GM12878 (cell line): ENCODE measurements at regions not wholly inside any gene's neighbourhood (a gene's known extent, or its start where the extent isn't known, plus 50 kb on each side); places are given as distances from the start of the nearest gene placed in this dataset.

Source experiments
- ATAC-seq: fragments of 200-7000 bp; cut with Tn5 transposase; 3 replicates; pipeline ENCODE4 v1.9.1; 2020; ENCODE audit warnings: mild to moderate bottlenecking, moderate library complexity
- BruUV-seq: library from RNA; stranded (reverse); fragments of 400-500 nt; replicated peaks from 2 replicates; lab custom pipeline; 2021; lab: Mats Ljungman, UMichigan
- CTCF ChIA-PET: fragments of 300-600 bp; sonication (Branson Sonifier 250); formaldehyde crosslinking; extraction: SDS; loops from one replicate; lab custom pipeline; 2021; ENCODE audit warnings: inconsistent platforms; lab: Yijun Ruan, JAX
- POLR2A ChIA-PET: fragments of 350-600 bp; formaldehyde crosslinking; extraction: SDS; loops from one replicate; lab custom pipeline; 2021; ENCODE audit warnings: inconsistent platforms; lab: Charles Lee
- RAD21 ChIA-PET: fragments of 300-600 bp; sonication (Branson Sonifier 250); formaldehyde crosslinking; loops from one replicate; lab custom pipeline; 2023; ENCODE audit warnings: antibody characterized with exemption; ENCODE audit not compliant: unreplicated experiment; lab: Charles Lee
- SMC1A ChIA-PET: fragments of 300-600 bp; sonication (Branson Sonifier 250); formaldehyde crosslinking; loops from one replicate; lab custom pipeline; 2023; ENCODE audit not compliant: unreplicated experiment, uncharacterized antibody; lab: Charles Lee
- DNase-seq: peaks from one replicate; pipeline ENCODE4 v3.0.0-alpha.2; 2011; ENCODE audit warnings: low read depth, low spot score
- FAIRE-seq: peaks from 3 replicates; lab custom pipeline; 2011; peaks lifted over from hg19 to GRCh38; lab: Jason Lieb, UNC
- H2AFZ ChIP-seq: 2 replicates; pipeline ENCODE4 v1.6.0; 2011; ENCODE audit warnings: low read depth, low read length, control low read depth; ENCODE audit not compliant: control insufficient read depth
- H3K27ac ChIP-seq: 2 replicates; pipeline ENCODE4 v1.5.1; 2011; ENCODE audit warnings: control low read depth; ENCODE audit not compliant: control insufficient read depth, insufficient read depth
- H3K27me3 ChIP-seq, 2 experiments: replicated peaks in 1 of 2; 2 replicates each; pipeline versions ENCODE4 v1.6.0 to v1.6.1; 2011; ENCODE audit warnings: low read length in 1 of 2; ENCODE audit not compliant: control insufficient read depth in 2 of 2, insufficient read depth in 2 of 2
- H3K36me3 ChIP-seq, 2 experiments: 2 replicates each; pipeline ENCODE4 v1.5.1; 2011; ENCODE audit warnings: low read length in 1 of 2; ENCODE audit not compliant: control insufficient read depth in 2 of 2, insufficient read depth in 2 of 2
- H3K4me1 ChIP-seq: 2 replicates; pipeline ENCODE4 v1.6.1; 2011; ENCODE audit warnings: mild to moderate bottlenecking, low read length, moderate library complexity, mixed read lengths; ENCODE audit not compliant: control insufficient read depth, insufficient read depth
- H3K4me2 ChIP-seq: 2 replicates; pipeline ENCODE4 v1.6.0; 2011; ENCODE audit warnings: control low read depth; ENCODE audit not compliant: control insufficient read depth, insufficient read depth
- H3K4me3 ChIP-seq: fragments of 200-600 bp; sonication (generic); 2 replicates; pipeline ENCODE4 v1.5.1; 2016
- H3K79me2 ChIP-seq: 2 replicates; pipeline ENCODE4 v1.6.0; 2011; ENCODE audit warnings: low read length; ENCODE audit not compliant: control insufficient read depth, insufficient read depth
- H3K9ac ChIP-seq: 2 replicates; pipeline ENCODE4 v1.8.0; 2011; ENCODE audit warnings: low read length, control low read depth, mixed read lengths; ENCODE audit not compliant: control insufficient read depth, insufficient read depth
- H3K9me3 ChIP-seq: replicated peaks from 3 replicates; pipeline ENCODE4 v1.5.1; 2011; ENCODE audit warnings: mild to moderate bottlenecking, low read length; ENCODE audit not compliant: control insufficient read depth, insufficient read depth
- H4K20me1 ChIP-seq: 2 replicates; pipeline ENCODE4 v1.6.0; 2011; ENCODE audit not compliant: control insufficient read depth, insufficient read depth
- NR2C2 ChIP-seq: IDR thresholded peaks from 2 replicates; pipeline ENCODE4 v1.6.1; 2011; ENCODE audit warnings: borderline replicate concordance, low read depth; ENCODE audit not compliant: control insufficient read depth, insufficient read length
- SIX5 ChIP-seq: IDR thresholded peaks from 2 replicates; pipeline ENCODE4 v1.6.1; 2011; ENCODE audit warnings: mild to moderate bottlenecking, low read depth, low read length, moderate library complexity; ENCODE audit not compliant: severe bottlenecking
- YBX1 ChIP-seq: fragments of 450-650 bp; IDR thresholded peaks from 2 replicates; pipeline ENCODE4 v1.6.1; 2016; ENCODE audit warnings: antibody characterized with exemption
- WGBS: methylation state at CpG from one replicate; pipeline ENCODE4 v1.1.6; 2016; ENCODE audit warnings: low lambda C conversion rate; ENCODE audit not compliant: insufficient replicate concordance, insufficient coverage; ENCODE audit errors: missing lambda C conversion rate; 5-methylcytosine and 5-hydroxymethylcytosine counted together
- in situ Hi-C: fragments of 300-500 bp; cut with MboI; formaldehyde crosslinking; loops from 9 replicates; pipeline ENCODE4 v1.14.3; 2018; ENCODE audit warnings: mixed read lengths
- intact Hi-C: fragments of 100-400 bp; cut with micrococcal nuclease; formaldehyde crosslinking; loops from one replicate; pipeline ENCODE4 v1.14.2; 2022; ENCODE audit not compliant: unreplicated experiment
- TF ChIP-seq, protein P1 (sequence below): fragments of 150-350 bp; IDR thresholded peaks from 2 replicates; pipeline ENCODE4 v1.6.1; 2014; ENCODE audit warnings: mild to moderate bottlenecking, low read depth, low read length
- TF ChIP-seq, protein P2 (sequence below): fragments of 450-650 bp; IDR thresholded peaks from 2 replicates; pipeline ENCODE4 v1.6.1; 2016; ENCODE audit warnings: mild to moderate bottlenecking

DNA sequence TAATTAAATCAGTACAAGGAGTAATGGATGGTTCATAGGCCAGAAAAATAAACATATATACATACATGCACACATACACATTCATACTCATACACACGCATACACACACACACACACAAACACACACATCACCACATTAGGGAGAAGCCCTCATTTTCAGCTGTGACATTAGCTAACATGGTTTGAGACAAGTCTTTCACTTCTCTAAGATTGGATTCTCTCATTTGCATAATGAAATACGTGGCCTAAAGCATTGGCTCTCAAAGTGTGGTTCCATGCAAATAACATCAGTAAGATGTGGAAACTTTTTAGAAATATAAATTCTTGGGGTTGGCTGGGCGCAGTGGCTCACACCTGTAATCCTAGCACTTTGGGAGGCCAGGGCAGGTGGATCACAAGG lies 452.6 kb downstream of the TAFA4 start:
- Histone ChIP-seq H3K4me3 (no peak overlapping the region), H3K27ac (no peak overlapping the region), H3K4me2 (no peak overlapping the region), H3K27me3 (no peaks in the 10 kb centered on the region)
- ChIA-PET CTCF (interaction anchor here (0.6 kb wide), 1 partner anchor 22 kb away, joined by 3 read pairs; no protein-coding TSS in a partner anchor), RAD21 (no interaction called here), SMC1A (no interaction called here)
- peak; percentile 43 for ATAC-seq
- TF ChIP-seq, protein P1, sequence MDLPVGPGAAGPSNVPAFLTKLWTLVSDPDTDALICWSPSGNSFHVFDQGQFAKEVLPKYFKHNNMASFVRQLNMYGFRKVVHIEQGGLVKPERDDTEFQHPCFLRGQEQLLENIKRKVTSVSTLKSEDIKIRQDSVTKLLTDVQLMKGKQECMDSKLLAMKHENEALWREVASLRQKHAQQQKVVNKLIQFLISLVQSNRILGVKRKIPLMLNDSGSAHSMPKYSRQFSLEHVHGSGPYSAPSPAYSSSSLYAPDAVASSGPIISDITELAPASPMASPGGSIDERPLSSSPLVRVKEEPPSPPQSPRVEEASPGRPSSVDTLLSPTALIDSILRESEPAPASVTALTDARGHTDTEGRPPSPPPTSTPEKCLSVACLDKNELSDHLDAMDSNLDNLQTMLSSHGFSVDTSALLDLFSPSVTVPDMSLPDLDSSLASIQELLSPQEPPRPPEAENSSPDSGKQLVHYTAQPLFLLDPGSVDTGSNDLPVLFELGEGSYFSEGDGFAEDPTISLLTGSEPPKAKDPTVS: no peak
- no peak for TF ChIP-seq NR2C2
- TF ChIP-seq, protein P2, sequence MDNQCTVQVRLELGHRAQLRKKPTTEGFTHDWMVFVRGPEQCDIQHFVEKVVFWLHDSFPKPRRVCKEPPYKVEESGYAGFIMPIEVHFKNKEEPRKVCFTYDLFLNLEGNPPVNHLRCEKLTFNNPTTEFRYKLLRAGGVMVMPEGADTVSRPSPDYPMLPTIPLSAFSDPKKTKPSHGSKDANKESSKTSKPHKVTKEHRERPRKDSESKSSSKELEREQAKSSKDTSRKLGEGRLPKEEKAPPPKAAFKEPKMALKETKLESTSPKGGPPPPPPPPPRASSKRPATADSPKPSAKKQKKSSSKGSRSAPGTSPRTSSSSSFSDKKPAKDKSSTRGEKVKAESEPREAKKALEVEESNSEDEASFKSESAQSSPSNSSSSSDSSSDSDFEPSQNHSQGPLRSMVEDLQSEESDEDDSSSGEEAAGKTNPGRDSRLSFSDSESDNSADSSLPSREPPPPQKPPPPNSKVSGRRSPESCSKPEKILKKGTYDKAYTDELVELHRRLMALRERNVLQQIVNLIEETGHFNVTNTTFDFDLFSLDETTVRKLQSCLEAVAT: no peak
- no peak for TF ChIP-seq YBX1
- no peak for TF ChIP-seq SIX5
- TF ChIP-seq, all 136 proteins: peak for 0
- Histone ChIP-seq H3K9ac (no peak overlapping the region), H3K4me1 (no peaks in the 10 kb centered on the region), H3K36me3 (no peaks in the 10 kb centered on the region), H3K79me2 (no peaks in the 10 kb centered on the region), H4K20me1 (no peaks in the 10 kb centered on the region), H3K9me3 (no peaks in the 10 kb centered on the region), H2AFZ (no peak overlapping the region)
- BruUV-seq: no TSS peak
- DNase-seq (no peak), FAIRE-seq (no peak)
- 21% methylated on average over 3 of the region's 3 CpGs for WGBS
- intact Hi-C loops: no loop called here
- in situ Hi-C loops: no loop called here
- POLR2A ChIA-PET: no interaction called here
